Fibroblast of skin of right quadriceps (primary cell): ENCODE measurements at regions not wholly inside any gene's neighbourhood (a gene's known extent, or its start where the extent isn't known, plus 50 kb on each side); places are given as distances from the start of the nearest gene placed in this dataset.
"Not testable (repeated sequence)": the region's sequence is repeated elsewhere in the genome, so short reads cannot be mapped to it uniquely, and the experiment has no call there.

Experiments used
- DNase-seq: peaks from one replicate; pipeline ENCODE4 v3.0.0-alpha.2; 2013

- no peak for DNase-seq
Observed at GRCh38 chr12:89151536-89151935, 200.8 kb downstream of the DUSP6 start.

GRCh38 chr12:89150789-89151188 lies 201.5 kb downstream of the DUSP6 start:
- not testable (repeated sequence) for DNase-seq

GRCh38 chr12:89140602-89141238 lies 211.6 kb downstream of the DUSP6 start:
- peak; percentile 64 for DNase-seq

- peak; percentile 31 for DNase-seq
Observed at GRCh38 chr12:89140141-89140540, 212.2 kb downstream of the DUSP6 start.

- DNase-seq = no peak
Observed at GRCh38 chr12:89139390-89139789, 212.9 kb downstream of the DUSP6 start.

- peak; percentile 33 for DNase-seq
Observed at GRCh38 chr12:89138048-89138852, 214.1 kb downstream of the DUSP6 start.

GRCh38 chr12:89135976-89136634 lies 216.2 kb downstream of the DUSP6 start:
- DNase-seq = peak; percentile 44

- DNase-seq = no peak
Observed at GRCh38 chr12:89134213-89134770, 218.0 kb downstream of the DUSP6 start.

- DNase-seq = no peak
Observed at GRCh38 chr12:89129167-89129870, 223.0 kb downstream of the DUSP6 start.

- peak; percentile 37 for DNase-seq
Observed at GRCh38 chr12:89126712-89127111, 225.6 kb downstream of the DUSP6 start.

- DNase-seq = no peak
Observed at GRCh38 chr12:89122852-89123251, 229.4 kb downstream of the DUSP6 start.

GRCh38 chr12:89117448-89118034 lies 234.8 kb downstream of the DUSP6 start:
- no peak for DNase-seq

GRCh38 chr12:89111964-89112363 lies 240.3 kb downstream of the DUSP6 start:
- no peak for DNase-seq

GRCh38 chr12:89108265-89108664 lies 244.0 kb downstream of the DUSP6 start:
- DNase-seq = no peak

- DNase-seq = no peak
Observed at GRCh38 chr12:89106950-89107349, 245.4 kb downstream of the DUSP6 start.

- no peak for DNase-seq
Observed at GRCh38 chr12:89105243-89105642, 247.1 kb downstream of the DUSP6 start.

GRCh38 chr12:89103831-89104230 lies 248.5 kb downstream of the DUSP6 start:
- DNase-seq = no peak

- DNase-seq = no peak
Observed at GRCh38 chr12:89101440-89101839, 250.9 kb downstream of the DUSP6 start.

- DNase-seq = no peak
Observed at GRCh38 chr12:89098441-89099112, 253.7 kb downstream of the DUSP6 start.

GRCh38 chr12:89092297-89092696 lies 260.0 kb downstream of the DUSP6 start:
- no peak for DNase-seq

GRCh38 chr12:89091293-89091841 lies 260.9 kb downstream of the DUSP6 start:
- no peak for DNase-seq

- no peak for DNase-seq
Observed at GRCh38 chr12:89089264-89089663, 263.0 kb downstream of the DUSP6 start.
